ENCODE measurements at regions not wholly inside any gene's neighbourhood (a gene's known extent, or its start where the extent isn't known, plus 50 kb on each side); places are given as distances from the start of the nearest gene placed in this dataset.
A peak's percentile ranks its signal among the peaks of the same experiment; 100 is the strongest.
"Not testable (repeated sequence)": the region's sequence is repeated elsewhere in the genome, so short reads cannot be mapped to it uniquely, and the experiment has no call there.

GRCh38 chr5:53253421-53253871 lies 143.9 kb upstream of the MOCS2 start:
- no peak overlapping the region for H3K4me3 ChIP-seq (ENCODE audit: low read length)
- no peaks in the 10 kb centered on the region for H3K27me3 ChIP-seq (ENCODE audit: control insufficient read depth, insufficient read depth, low read length)
- H3K36me3 ChIP-seq (ENCODE audit: insufficient read depth, low read length), result no peaks in the 10 kb centered on the region
- peak overlapping the region; percentile 5 for H3K4me2 ChIP-seq (ENCODE audit: low read length)
- no peaks in the 10 kb centered on the region for H3K9me3 ChIP-seq (replicated peaks; ENCODE audit: low read length)
- H3K9ac ChIP-seq (ENCODE audit: low read depth, low read length), result no peak overlapping the region
- H3K4me1 ChIP-seq (ENCODE audit: control insufficient read depth, insufficient read depth, low read length), result peaks cover 28% of the 10 kb centered on the region

GRCh38 chr5:53256746-53257145 lies 147.2 kb upstream of the MOCS2 start:
- Histone ChIP-seq H3K27me3 (ENCODE audit: control insufficient read depth, insufficient read depth, low read length) (no peaks in the 10 kb centered on the region), H3K9ac (ENCODE audit: low read depth, low read length) (no peak overlapping the region), H3K4me3 (ENCODE audit: low read length) (no peak overlapping the region)

GRCh38 chr5:53257806-53258373 lies 148.3 kb upstream of the MOCS2 start:
- Histone ChIP-seq H3K4me2 (ENCODE audit: low read length) (no peak overlapping the region), H3K27me3 (ENCODE audit: control insufficient read depth, insufficient read depth, low read length) (no peaks in the 10 kb centered on the region), H3K36me3 (ENCODE audit: insufficient read depth, low read length) (no peaks in the 10 kb centered on the region), H3K9me3 (replicated peaks; ENCODE audit: low read length) (no peaks in the 10 kb centered on the region), H3K4me1 (ENCODE audit: control insufficient read depth, insufficient read depth, low read length) (peaks cover 8% of the 10 kb centered on the region), H3K9ac (ENCODE audit: low read depth, low read length) (no peak overlapping the region), H3K4me3 (ENCODE audit: low read length) (no peak overlapping the region)

More at GRCh38 chr5:53256746-53257145, 147.2 kb upstream of the MOCS2 start:
- no peaks in the 10 kb centered on the region for H3K9me3 ChIP-seq (replicated peaks; ENCODE audit: low read length)
- no peak overlapping the region for H3K4me2 ChIP-seq (ENCODE audit: low read length)
- H3K4me1 ChIP-seq (ENCODE audit: control insufficient read depth, insufficient read depth, low read length), result peaks cover 8% of the 10 kb centered on the region
- no peaks in the 10 kb centered on the region for H3K36me3 ChIP-seq (ENCODE audit: insufficient read depth, low read length)

GRCh38 chr5:53259176-53259575 lies 149.6 kb upstream of the MOCS2 start:
- no peak overlapping the region for H3K9ac ChIP-seq (ENCODE audit: low read depth, low read length)
- no peaks in the 10 kb centered on the region for H3K27me3 ChIP-seq (ENCODE audit: control insufficient read depth, insufficient read depth, low read length)
- no peaks in the 10 kb centered on the region for H3K9me3 ChIP-seq (replicated peaks; ENCODE audit: low read length)
- no peaks in the 10 kb centered on the region for H3K4me1 ChIP-seq (ENCODE audit: control insufficient read depth, insufficient read depth, low read length)
- H3K4me2 ChIP-seq (ENCODE audit: low read length), result no peak overlapping the region
- no peak overlapping the region for H3K4me3 ChIP-seq (ENCODE audit: low read length)
- no peaks in the 10 kb centered on the region for H3K36me3 ChIP-seq (ENCODE audit: insufficient read depth, low read length)

GRCh38 chr5:53260446-53260845 lies 150.9 kb upstream of the MOCS2 start:
- Histone ChIP-seq H3K27me3 (ENCODE audit: control insufficient read depth, insufficient read depth, low read length) (no peaks in the 10 kb centered on the region), H3K4me3 (ENCODE audit: low read length) (no peak overlapping the region), H3K9me3 (replicated peaks; ENCODE audit: low read length) (no peaks in the 10 kb centered on the region), H3K9ac (ENCODE audit: low read depth, low read length) (no peak overlapping the region), H3K36me3 (ENCODE audit: insufficient read depth, low read length) (no peaks in the 10 kb centered on the region), H3K4me2 (ENCODE audit: low read length) (no peak overlapping the region), H3K4me1 (ENCODE audit: control insufficient read depth, insufficient read depth, low read length) (no peaks in the 10 kb centered on the region)

GRCh38 chr5:53261245-53261644 lies 151.7 kb upstream of the MOCS2 start:
- no peak overlapping the region for H3K4me3 ChIP-seq (ENCODE audit: low read length)
- H3K36me3 ChIP-seq (ENCODE audit: insufficient read depth, low read length), result no peaks in the 10 kb centered on the region
- H3K9ac ChIP-seq (ENCODE audit: low read depth, low read length), result no peak overlapping the region
- no peaks in the 10 kb centered on the region for H3K27me3 ChIP-seq (ENCODE audit: control insufficient read depth, insufficient read depth, low read length)
- H3K4me1 ChIP-seq (ENCODE audit: control insufficient read depth, insufficient read depth, low read length), result no peaks in the 10 kb centered on the region
- no peaks in the 10 kb centered on the region for H3K9me3 ChIP-seq (replicated peaks; ENCODE audit: low read length)
- H3K4me2 ChIP-seq (ENCODE audit: low read length), result no peak overlapping the region

GRCh38 chr5:53262348-53262970 lies 152.9 kb upstream of the MOCS2 start:
- H3K9ac ChIP-seq (ENCODE audit: low read depth, low read length), result no peak overlapping the region
- H3K4me3 ChIP-seq (ENCODE audit: low read length), result no peak overlapping the region
- H3K27me3 ChIP-seq (ENCODE audit: control insufficient read depth, insufficient read depth, low read length), result no peaks in the 10 kb centered on the region
- H3K9me3 ChIP-seq (replicated peaks; ENCODE audit: low read length), result no peaks in the 10 kb centered on the region
- H3K36me3 ChIP-seq (ENCODE audit: insufficient read depth, low read length), result no peaks in the 10 kb centered on the region
- H3K4me2 ChIP-seq (ENCODE audit: low read length), result no peak overlapping the region
- H3K4me1 ChIP-seq (ENCODE audit: control insufficient read depth, insufficient read depth, low read length), result no peaks in the 10 kb centered on the region

GRCh38 chr5:53263151-53263550 lies 153.6 kb upstream of the MOCS2 start:
- H3K27me3 ChIP-seq (ENCODE audit: control insufficient read depth, insufficient read depth, low read length), result no peaks in the 10 kb centered on the region
- no peaks in the 10 kb centered on the region for H3K4me1 ChIP-seq (ENCODE audit: control insufficient read depth, insufficient read depth, low read length)
- no peak overlapping the region for H3K4me2 ChIP-seq (ENCODE audit: low read length)
- no peaks in the 10 kb centered on the region for H3K9me3 ChIP-seq (replicated peaks; ENCODE audit: low read length)
- H3K36me3 ChIP-seq (ENCODE audit: insufficient read depth, low read length), result no peaks in the 10 kb centered on the region
- H3K4me3 ChIP-seq (ENCODE audit: low read length), result no peak overlapping the region
- no peak overlapping the region for H3K9ac ChIP-seq (ENCODE audit: low read depth, low read length)

- Histone ChIP-seq H3K36me3 (ENCODE audit: insufficient read depth, low read length) (no peaks in the 10 kb centered on the region), H3K4me1 (ENCODE audit: control insufficient read depth, insufficient read depth, low read length) (no peaks in the 10 kb centered on the region), H3K27me3 (ENCODE audit: control insufficient read depth, insufficient read depth, low read length) (no peaks in the 10 kb centered on the region), H3K9ac (ENCODE audit: low read depth, low read length) (no peak overlapping the region), H3K4me3 (ENCODE audit: low read length) (no peak overlapping the region), H3K4me2 (ENCODE audit: low read length) (no peak overlapping the region), H3K9me3 (replicated peaks; ENCODE audit: low read length) (no peaks in the 10 kb centered on the region)
These were observed 155.5 kb upstream of the MOCS2 start for GRCh38 chr5:53265043-53265442.

GRCh38 chr5:53268241-53268640 lies 158.7 kb upstream of the MOCS2 start:
- H3K4me2 ChIP-seq (ENCODE audit: low read length); H3K9me3 ChIP-seq (replicated peaks; ENCODE audit: low read length); H3K4me3 ChIP-seq (ENCODE audit: low read length); H3K36me3 ChIP-seq (ENCODE audit: insufficient read depth, low read length); H3K9ac ChIP-seq (ENCODE audit: low read depth, low read length); H3K27me3 ChIP-seq (ENCODE audit: control insufficient read depth, insufficient read depth, low read length); H3K4me1 ChIP-seq (ENCODE audit: control insufficient read depth, insufficient read depth, low read length): not testable (repeated sequence)

GRCh38 chr5:53275666-53276065 lies 166.1 kb upstream of the MOCS2 start:
- Histone ChIP-seq H3K4me3 (ENCODE audit: low read length) (no peak overlapping the region), H3K36me3 (ENCODE audit: insufficient read depth, low read length) (no peaks in the 10 kb centered on the region), H3K9ac (ENCODE audit: low read depth, low read length) (no peak overlapping the region)

GRCh38 chr5:53276825-53277224 lies 167.3 kb upstream of the MOCS2 start:
- H3K4me3 ChIP-seq (ENCODE audit: low read length), result no peak overlapping the region
- peak overlapping the region; percentile 24 for H3K4me2 ChIP-seq (ENCODE audit: low read length)
- peak overlapping the region; percentile 13 for H3K9ac ChIP-seq (ENCODE audit: low read depth, low read length)
- no peaks in the 10 kb centered on the region for H3K9me3 ChIP-seq (replicated peaks; ENCODE audit: low read length)
- peaks cover 10% of the 10 kb centered on the region for H3K4me1 ChIP-seq (ENCODE audit: control insufficient read depth, insufficient read depth, low read length)
- no peaks in the 10 kb centered on the region for H3K36me3 ChIP-seq (ENCODE audit: insufficient read depth, low read length)
- H3K27me3 ChIP-seq (ENCODE audit: control insufficient read depth, insufficient read depth, low read length), result no peaks in the 10 kb centered on the region

More at GRCh38 chr5:53275666-53276065, 166.1 kb upstream of the MOCS2 start:
- no peaks in the 10 kb centered on the region for H3K9me3 ChIP-seq (replicated peaks; ENCODE audit: low read length)
- no peaks in the 10 kb centered on the region for H3K27me3 ChIP-seq (ENCODE audit: control insufficient read depth, insufficient read depth, low read length)
- peaks cover 10% of the 10 kb centered on the region for H3K4me1 ChIP-seq (ENCODE audit: control insufficient read depth, insufficient read depth, low read length)
- no peak overlapping the region for H3K4me2 ChIP-seq (ENCODE audit: low read length)

Data from skeletal muscle satellite cell (primary cell).